PC-9 (cell line): ENCODE measurements at regions not wholly inside any gene's neighbourhood (a gene's known extent, or its start where the extent isn't known, plus 50 kb on each side); places are given as distances from the start of the nearest gene placed in this dataset.

Experiments used
- BruUV-seq: library from RNA; stranded (reverse); fragments of 400-500 nt; replicated peaks from 2 replicates; lab custom pipeline; 2021; lab: Mats Ljungman, UMichigan
- CTCF ChIA-PET: fragments of 300-600 bp; sonication (Branson Sonifier 250); formaldehyde crosslinking; loops from one replicate; lab custom pipeline; 2022; ENCODE audit warnings: antibody characterized with exemption; lab: Charles Lee
- POLR2A ChIA-PET: fragments of 300-600 bp; sonication (Branson Sonifier 250); formaldehyde crosslinking; loops from one replicate; lab custom pipeline; 2022; ENCODE audit warnings: antibody characterized with exemption; ENCODE audit not compliant: unreplicated experiment; lab: Charles Lee
- DNase-seq, 2 experiments: peaks; one replicate each; pipeline versions ENCODE4 v3.0.0 to v3.0.0-alpha.2; 2015 to 2022; ENCODE audit warnings: mixed read lengths in 1 of 2
- H2AFZ ChIP-seq: fragments of 200-600 bp; sonication (generic); 2 replicates; pipeline ENCODE4 v1.8.1; 2017; ENCODE audit warnings: antibody characterized with exemption
- H3F3A ChIP-seq: fragments of 200-600 bp; sonication (generic); 2 replicates; pipeline ENCODE4 v1.8.1; 2017; ENCODE audit warnings: antibody characterized with exemption, mild to moderate bottlenecking, low read depth; ENCODE audit not compliant: insufficient read depth
- H3K27ac ChIP-seq: fragments of 200-600 bp; sonication (generic); 2 replicates; pipeline ENCODE4 v1.6.1; 2016; ENCODE audit warnings: mixed run types
- H3K27me3 ChIP-seq: fragments of 200-600 bp; sonication (generic); 2 replicates; pipeline ENCODE4 v1.6.1; 2016; ENCODE audit warnings: low read depth, mixed run types; ENCODE audit not compliant: insufficient read depth
- H3K36me3 ChIP-seq: fragments of 200-600 bp; sonication (generic); 2 replicates; pipeline ENCODE4 v1.6.1; 2016; ENCODE audit warnings: low read depth, mixed run types
- H3K4me1 ChIP-seq: fragments of 200-600 bp; sonication (generic); replicated peaks from 2 replicates; pipeline ENCODE4 v1.6.1; 2016; ENCODE audit warnings: mixed run types; ENCODE audit not compliant: insufficient read depth
- H3K4me2 ChIP-seq: fragments of 200-600 bp; sonication (generic); 2 replicates; pipeline ENCODE4 v1.6.1; 2017; ENCODE audit warnings: mixed run types
- H3K4me3 ChIP-seq: fragments of 200-600 bp; sonication (generic); 2 replicates; pipeline ENCODE4 v1.6.1; 2016; ENCODE audit warnings: mixed run types
- H3K79me2 ChIP-seq: fragments of 200-600 bp; sonication (generic); 2 replicates; pipeline ENCODE4 v1.6.1; 2017; ENCODE audit warnings: low read depth, mixed run types
- H3K9me2 ChIP-seq: fragments of 200-600 bp; sonication (generic); 2 replicates; pipeline ENCODE4 v1.8.1; 2017; ENCODE audit warnings: mild to moderate bottlenecking; ENCODE audit not compliant: insufficient read depth
- H3K9me3 ChIP-seq: fragments of 200-600 bp; sonication (generic); 2 replicates; pipeline ENCODE4 v1.8.1; 2016; ENCODE audit warnings: low read depth; ENCODE audit not compliant: insufficient read depth
- H4K20me1 ChIP-seq: fragments of 200-600 bp; sonication (generic); 2 replicates; pipeline ENCODE4 v1.8.1; 2017; ENCODE audit not compliant: insufficient read depth
- CTCF ChIP-seq: fragments of 200-600 bp; sonication (generic); conservative IDR thresholded peaks from 2 replicates; pipeline ENCODE4 v1.6.1; 2017; ENCODE audit warnings: mixed run types, antibody characterized with exemption, mild to moderate bottlenecking, moderate library complexity
- EZH2 ChIP-seq: fragments of 200-600 bp; sonication (generic); IDR thresholded peaks from 2 replicates; pipeline ENCODE4 v1.8.0; 2017; ENCODE audit warnings: antibody characterized with exemption, low read depth
- intact Hi-C: fragments of 100-400 bp; cut with micrococcal nuclease; formaldehyde crosslinking; loops from one replicate; pipeline ENCODE4 v1.10.0; 2022; ENCODE audit not compliant: unreplicated experiment

DNA sequence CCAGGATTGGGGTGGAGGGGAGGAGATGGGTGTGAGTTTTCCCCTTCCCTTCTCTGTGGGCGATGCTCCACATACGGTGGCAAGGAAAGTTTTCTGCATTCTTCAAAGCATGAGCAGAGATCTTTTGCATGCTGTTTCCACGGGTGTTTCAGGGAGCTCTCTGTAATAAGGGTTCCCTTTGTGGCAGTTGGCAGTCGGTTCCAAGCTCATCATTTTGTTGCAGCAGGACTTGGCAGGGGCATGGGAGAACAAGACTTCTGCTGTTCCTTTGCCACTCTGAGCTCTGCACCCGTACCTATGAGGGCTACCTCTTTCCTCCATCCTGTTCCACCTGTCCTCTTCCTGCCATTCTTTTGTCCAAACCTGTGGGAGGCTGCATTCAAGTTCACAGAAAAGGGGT, 71.3 kb upstream of the SPRED2 start:
- H3F3A ChIP-seq = peaks cover 16% of the 10 kb centered on the region; the same call in 1 of the 2 replicates
- peaks cover 27% of the 10 kb centered on the region for H3K4me1 ChIP-seq
- H3K36me3 ChIP-seq = no peaks in the 10 kb centered on the region
- no peak for DNase-seq
- intact Hi-C loops = no loop called here
- no peaks in the 10 kb centered on the region for H4K20me1 ChIP-seq
- H2AFZ ChIP-seq = no peak overlapping the region
- H3K27me3 ChIP-seq = no peaks in the 10 kb centered on the region
- no TSS peak for BruUV-seq
- no peaks in the 10 kb centered on the region for H3K9me2 ChIP-seq
- ChIA-PET CTCF (no interaction called here), POLR2A (no interaction called here)
- H3K27ac ChIP-seq = no peak overlapping the region
- TF ChIP-seq CTCF (no peak), EZH2 (no peak)
- no peak overlapping the region for H3K4me3 ChIP-seq
- no peaks in the 10 kb centered on the region for H3K79me2 ChIP-seq
- no peak overlapping the region for H3K4me2 ChIP-seq
- H3K9me3 ChIP-seq = no peaks in the 10 kb centered on the region; the same call in 1 of the 2 replicates

DNA sequence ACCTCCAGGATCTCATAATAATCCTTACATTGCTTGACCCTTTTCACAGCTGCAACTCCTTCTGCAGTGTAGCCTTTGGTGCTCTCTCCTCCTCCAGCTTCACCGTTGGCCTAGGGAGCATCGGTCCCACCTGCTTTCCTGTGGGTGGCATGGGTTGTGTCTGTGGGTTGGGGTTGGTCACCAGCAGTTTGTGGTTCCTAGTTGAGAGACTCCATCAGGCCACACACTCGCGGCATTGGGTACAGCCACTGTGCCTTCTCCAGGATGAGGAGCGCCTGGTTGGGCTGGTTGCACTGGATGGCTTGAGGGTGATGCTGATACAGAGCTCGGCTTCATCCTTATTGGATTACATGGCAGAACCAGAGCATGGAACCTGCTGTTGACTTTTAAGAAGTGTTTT, 69.4 kb upstream of the SPRED2 start:
- POLR2A ChIA-PET = no interaction called here
- no peaks in the 10 kb centered on the region for H3K79me2 ChIP-seq
- no peak overlapping the region for H2AFZ ChIP-seq
- no peaks in the 10 kb centered on the region for H3K36me3 ChIP-seq
- no peak overlapping the region for H3K27ac ChIP-seq
- no peaks in the 10 kb centered on the region for H3K9me2 ChIP-seq
- no peak overlapping the region for H3K4me2 ChIP-seq
- H3K4me1 ChIP-seq = peaks cover 26% of the 10 kb centered on the region
- DNase-seq = no peak
- no peak overlapping the region for H3K4me3 ChIP-seq
- BruUV-seq = no TSS peak
- H4K20me1 ChIP-seq = no peaks in the 10 kb centered on the region
- no peaks in the 10 kb centered on the region for H3K9me3 ChIP-seq
- TF ChIP-seq EZH2 (no peak), CTCF (no peak)
- intact Hi-C loops = no loop called here
- CTCF ChIA-PET = no interaction called here
- H3K27me3 ChIP-seq = no peaks in the 10 kb centered on the region
- H3F3A ChIP-seq = peaks cover 16% of the 10 kb centered on the region; the same call in 1 of the 2 replicates

- no peak overlapping the region for H3K4me2 ChIP-seq
- no peak for DNase-seq
- CTCF ChIA-PET = no interaction called here
- no peaks in the 10 kb centered on the region for H3K36me3 ChIP-seq
- no peaks in the 10 kb centered on the region for H3K79me2 ChIP-seq
- no peak overlapping the region for H3K4me3 ChIP-seq
- TF ChIP-seq CTCF (no peak), EZH2 (no peak)
- H3F3A ChIP-seq = peaks cover 13% of the 10 kb centered on the region; the same call in 1 of the 2 replicates
- no peaks in the 10 kb centered on the region for H3K27me3 ChIP-seq
- no peaks in the 10 kb centered on the region for H4K20me1 ChIP-seq
- POLR2A ChIA-PET = no interaction called here
- no TSS peak for BruUV-seq
- no peak overlapping the region for H3K27ac ChIP-seq
- H3K4me1 ChIP-seq = peaks cover 18% of the 10 kb centered on the region
- intact Hi-C loops = no loop called here
- no peaks in the 10 kb centered on the region for H3K9me3 ChIP-seq
- no peak overlapping the region for H2AFZ ChIP-seq
- no peaks in the 10 kb centered on the region for H3K9me2 ChIP-seq
Observed at GRCh38 chr2:65501074-65501473, 68.7 kb upstream of the SPRED2 start.
